Myocyte (in vitro differentiated cells): ENCODE measurements at regions not wholly inside any gene's neighbourhood (a gene's known extent, or its start where the extent isn't known, plus 50 kb on each side); places are given as distances from the start of the nearest gene placed in this dataset.

Experiments used
- DNase-seq: peaks from one replicate; pipeline ENCODE4 v3.0.0-alpha.2; 2012; ENCODE audit warnings: low read depth

DNA sequence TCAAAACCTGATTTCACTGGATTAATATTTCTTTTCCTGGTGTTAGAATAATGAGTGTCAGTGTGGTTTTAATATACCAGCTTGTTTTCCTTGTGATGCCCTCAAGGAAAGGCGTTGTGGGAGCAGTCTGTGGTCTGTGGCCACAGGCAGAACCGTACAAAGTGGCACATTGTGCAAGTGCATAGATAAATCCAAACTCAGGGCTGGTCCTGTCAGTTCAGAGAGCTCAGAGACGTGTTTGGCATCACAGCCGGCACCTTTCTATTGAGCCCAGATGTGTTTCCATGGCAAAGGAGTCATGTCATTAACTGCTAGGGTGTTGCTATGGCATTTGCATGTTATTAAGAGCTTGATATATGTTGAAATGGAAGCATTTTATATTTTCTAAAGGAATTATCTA is 289.9 kb upstream of the RASGRP1 start:
- DNase-seq = peak; percentile 79

DNA sequence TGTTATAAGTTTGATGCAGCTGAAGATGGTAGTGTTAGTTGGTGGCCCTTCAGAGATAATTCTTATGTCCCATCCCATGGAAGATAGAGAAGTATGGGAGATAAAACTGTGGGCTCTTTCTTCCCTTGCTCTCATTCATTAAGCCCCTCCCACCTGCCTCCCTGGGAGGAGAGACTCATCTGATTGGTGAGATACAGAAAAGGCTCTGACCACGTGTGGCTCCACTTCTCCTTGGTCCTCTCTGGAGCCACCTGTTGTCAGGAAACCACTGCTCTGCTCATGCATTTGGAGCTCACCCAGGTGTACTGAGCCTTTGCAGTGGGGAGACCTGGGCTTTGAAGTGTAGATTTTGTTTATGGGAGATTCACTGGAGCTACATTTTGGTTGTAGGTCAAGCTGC is 293.2 kb upstream of the RASGRP1 start:
- no peak for DNase-seq

DNA sequence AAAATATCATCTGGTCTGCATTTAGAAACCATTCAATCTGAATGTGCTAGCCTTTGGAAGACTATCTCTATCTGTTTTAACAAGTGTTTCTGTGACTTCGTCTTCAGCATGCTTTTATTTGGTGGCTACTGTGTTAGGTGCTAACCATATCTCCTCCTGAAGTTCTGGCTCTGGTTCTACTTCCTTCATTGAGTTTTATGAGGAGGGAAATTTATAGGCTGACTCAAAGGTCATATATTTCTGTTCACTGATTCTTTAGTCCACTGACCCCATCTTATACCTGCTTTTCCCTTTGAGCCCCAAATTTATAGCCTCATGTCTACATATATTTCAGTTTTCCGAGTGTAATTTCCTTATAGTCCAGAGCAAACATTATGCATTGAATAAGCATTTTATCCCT is 295.0 kb upstream of the RASGRP1 start:
- no peak for DNase-seq

DNA sequence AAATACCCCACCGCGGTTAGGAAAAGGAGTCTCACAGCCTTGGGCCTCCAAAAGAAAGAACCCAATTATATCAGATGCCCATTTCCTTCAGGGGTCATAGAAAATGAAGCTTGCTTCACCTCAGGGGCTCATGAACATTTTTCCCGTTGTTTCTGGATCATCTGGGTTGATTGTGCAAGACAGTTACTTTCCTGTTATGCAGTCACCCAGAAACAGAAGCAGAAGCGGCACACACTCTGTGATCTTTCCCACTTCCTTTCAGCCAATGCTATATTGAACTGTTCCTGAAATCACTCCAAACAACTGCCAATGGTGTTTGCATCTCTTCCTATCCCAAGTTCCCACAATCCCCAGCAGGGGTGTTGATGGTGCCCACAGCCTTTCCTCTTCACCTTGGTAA is 295.6 kb upstream of the RASGRP1 start:
- no peak for DNase-seq

DNA sequence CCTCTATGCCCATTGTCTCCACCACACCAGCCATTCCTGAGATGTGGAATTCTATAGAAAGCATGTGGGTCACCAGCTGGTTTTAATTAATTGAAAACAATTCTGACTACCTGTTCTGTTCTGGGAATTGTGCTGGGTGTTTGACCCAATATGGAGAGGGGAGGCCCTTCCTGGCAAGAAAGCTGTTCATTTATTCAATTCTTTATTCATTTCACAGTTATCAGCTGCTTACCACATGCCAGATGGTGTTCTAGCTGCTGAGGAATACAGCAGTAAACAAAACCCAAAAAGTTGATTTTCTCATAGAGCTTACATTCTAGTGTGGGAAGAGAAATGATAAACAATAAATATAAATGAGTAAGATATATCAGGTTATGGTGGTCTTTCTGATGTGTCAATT is 296.1 kb upstream of the RASGRP1 start:
- peak; percentile 37 for DNase-seq

DNA sequence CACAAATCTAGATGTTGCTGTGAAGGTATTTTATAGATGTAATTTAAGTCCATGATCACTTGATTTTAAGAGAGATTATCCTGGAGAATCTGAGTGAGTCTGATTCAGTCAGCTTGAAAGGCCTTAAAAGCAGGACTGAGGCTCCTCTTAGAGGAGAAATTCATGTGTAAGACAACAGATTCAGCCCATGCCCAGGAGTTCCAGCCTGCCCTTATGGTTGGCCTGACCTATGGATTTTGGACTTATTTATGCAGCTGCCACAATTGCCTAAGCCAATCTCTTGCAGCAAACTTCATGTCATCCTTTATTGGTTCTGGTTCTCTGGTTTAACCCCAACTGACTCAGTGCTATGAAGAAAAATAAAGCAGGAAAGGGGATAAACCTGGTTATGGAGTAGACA is 296.5 kb upstream of the RASGRP1 start:
- no peak for DNase-seq

DNA sequence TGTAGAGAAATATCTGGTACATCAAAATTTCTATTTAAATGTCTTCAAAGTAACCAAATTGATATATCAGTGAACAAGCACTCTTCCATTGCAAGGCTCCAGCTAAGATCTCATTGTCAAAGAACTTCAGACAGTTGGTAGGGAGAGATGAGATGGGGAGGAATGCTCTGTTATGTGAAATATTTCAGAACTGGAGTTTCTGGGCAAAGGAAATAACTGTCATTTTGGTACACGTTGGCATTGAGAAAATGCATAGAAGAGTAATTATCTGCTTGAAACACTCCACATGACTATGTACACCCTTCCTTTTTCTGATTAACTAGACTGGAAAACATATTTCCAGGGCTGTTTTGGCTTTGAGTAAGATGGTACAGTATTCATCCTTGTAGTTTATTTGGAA is 297.5 kb upstream of the RASGRP1 start:
- no peak for DNase-seq

DNA sequence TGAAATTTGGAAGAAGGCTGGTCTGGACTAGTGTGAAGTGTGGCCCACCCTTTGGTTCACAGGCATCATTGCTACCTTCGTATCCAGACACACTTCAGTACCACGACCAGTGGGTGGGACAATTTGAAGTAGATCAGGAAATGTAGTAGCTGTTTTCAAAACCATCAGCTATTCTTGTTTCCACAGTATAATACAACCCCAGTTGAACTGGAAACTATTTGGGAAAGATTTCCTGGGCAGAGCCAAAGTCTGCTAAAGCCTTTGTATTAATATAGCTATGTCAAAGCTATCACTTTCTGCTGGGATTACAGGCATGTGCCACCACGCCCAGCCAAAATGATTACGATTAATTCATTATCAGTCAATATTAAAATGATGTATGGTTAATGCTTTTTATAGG is 298.8 kb upstream of the RASGRP1 start:
- DNase-seq = no peak

DNA sequence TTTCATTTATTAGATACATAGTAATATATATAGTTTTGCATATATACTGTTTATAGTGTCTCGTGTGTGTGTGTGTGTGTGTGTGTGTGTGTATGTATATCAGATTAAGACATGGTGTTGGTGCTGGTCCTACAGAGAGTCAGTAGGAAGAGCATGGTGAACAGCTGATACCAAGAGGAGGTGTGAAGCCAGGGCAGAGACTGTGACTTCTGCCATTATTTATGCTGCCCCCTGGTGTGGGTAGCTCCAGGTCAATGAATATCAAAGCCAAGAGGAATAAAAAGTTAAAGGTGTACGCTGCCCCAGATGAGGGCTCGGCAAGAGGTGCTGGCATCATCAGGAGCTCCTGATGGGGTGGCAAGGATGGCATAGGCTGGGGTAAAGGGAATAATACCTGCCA is 299.5 kb upstream of the RASGRP1 start:
- no peak for DNase-seq

DNA sequence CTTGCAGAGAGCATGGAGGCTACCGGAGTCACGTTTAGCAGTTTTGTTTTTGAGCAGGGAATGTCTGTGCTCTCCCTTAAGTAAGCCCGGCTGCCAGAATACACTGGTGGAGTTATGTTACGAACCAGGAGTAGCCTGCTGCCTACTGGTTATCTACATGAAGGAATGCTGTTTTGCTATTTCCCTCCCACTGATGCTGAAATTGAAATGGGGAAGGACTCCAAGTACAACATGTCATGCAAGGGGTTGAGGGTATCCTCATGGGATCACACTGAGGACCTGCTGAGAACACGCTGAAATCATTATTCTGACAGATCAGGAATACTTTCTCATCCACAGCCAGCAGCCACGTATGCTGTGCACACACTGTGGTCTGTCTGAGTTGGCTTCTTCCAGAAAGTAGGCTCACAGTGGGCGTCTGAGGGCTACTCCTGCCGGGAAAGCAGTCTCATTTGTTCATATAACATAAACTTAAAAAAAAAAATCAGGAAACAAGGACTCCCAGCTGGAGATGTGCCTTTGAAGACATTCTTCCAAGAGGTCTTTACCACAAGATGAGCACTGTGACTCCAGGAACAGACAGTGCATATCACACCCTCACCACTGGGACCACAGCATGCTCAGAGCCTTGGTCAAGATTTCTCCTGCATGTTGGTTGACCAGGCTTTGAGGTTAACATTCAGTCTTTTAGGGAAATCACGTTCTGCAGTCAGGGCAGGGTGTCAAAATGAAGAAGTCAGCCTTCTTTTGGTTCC is 300.4 kb upstream of the RASGRP1 start:
- peak; percentile 79 for DNase-seq

DNA sequence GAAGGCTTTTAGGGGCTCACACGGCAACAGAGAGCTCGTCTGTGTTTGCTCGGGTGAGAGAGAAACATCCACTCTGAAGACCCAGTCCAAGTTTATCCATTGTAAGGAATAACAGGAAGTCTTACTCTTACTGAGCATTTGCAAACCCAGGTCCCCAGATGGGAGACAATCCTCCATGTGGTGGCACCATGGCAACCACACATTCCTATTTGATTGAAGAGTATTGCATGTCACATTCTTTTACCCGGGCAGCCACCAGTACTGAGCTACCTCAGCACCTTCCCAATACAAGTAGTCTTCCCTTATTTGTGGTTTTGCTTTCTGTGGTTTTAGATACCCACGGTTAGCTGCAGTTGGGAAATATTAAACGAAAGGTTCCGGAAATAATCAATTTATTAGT is 302.9 kb upstream of the RASGRP1 start:
- peak; percentile 50 for DNase-seq

DNA sequence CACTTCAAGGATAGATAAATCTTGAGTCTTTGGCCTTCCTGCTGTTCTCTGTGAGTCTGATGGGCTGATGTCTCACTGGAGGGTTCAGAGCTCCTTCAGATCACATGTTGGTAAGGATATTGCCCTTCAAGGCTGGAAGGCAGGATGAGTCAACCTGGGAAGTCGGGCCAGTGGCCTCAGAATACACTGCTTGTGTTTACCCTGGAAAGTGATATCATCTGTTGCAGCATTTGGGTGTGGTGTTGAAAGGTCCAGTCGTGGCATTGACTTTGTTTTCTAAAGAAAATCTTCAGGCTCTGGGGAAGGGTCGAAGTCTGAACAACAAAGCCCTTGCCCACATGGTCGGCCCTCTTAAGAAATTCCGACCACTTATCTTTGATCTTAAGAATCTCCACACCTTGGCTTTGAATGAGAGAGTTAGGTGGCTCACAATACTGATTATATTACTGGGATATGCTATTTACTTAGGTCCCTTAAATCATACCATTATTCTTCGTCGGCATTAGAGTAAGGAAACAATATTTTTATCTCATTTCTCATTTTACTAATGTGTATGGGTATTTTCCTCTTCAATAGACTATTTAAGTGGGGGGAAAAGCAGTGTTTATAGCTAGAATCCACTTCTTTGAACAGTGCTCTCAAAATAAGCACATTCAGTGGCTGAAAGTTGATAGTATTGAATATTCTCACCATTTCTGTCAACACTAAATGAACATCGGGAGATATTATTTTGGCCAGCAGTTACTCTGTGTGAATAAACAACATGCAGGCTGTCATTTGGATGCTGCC is 303.9 kb upstream of the RASGRP1 start:
- DNase-seq = peak; percentile 92

DNA sequence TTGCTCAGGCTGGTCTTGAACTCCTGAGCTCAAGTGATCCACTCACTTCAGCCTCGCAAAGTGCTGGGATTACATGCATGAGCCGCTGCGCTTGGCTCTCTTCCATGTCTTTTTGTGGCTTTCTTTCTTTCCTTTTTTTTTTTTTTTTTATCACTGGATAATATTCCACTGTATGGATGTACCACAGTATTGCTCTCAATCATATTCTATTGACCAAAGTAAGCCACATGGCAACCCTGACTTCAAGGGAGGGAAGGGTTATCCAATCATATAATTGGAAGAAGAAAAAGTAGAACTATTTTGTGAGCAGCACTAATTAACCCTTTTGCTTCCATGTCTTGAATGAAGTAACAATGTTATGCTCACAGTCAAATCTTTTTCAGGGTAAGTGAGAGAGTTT is 307.0 kb upstream of the RASGRP1 start:
- no peak for DNase-seq

DNA sequence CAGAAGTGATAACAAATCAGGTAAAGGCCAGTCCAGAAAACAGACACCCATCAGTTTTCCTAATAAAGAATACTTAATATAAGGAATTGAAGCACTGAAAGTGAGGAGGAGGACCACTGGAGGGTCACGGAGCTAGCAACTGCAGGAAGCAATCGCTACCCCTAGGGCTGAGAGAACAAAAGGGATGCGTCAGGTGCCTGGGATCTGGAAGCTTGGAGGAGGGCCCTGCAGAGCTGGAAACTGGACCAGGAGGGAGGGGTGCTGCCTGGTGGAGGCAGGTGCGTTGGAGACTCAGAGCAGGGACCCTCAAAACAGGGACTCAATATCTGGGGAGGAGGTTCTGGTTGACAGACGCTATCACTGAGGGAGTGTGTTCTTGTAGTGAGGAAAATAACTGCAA is 308.1 kb upstream of the RASGRP1 start:
- no peak for DNase-seq

DNA sequence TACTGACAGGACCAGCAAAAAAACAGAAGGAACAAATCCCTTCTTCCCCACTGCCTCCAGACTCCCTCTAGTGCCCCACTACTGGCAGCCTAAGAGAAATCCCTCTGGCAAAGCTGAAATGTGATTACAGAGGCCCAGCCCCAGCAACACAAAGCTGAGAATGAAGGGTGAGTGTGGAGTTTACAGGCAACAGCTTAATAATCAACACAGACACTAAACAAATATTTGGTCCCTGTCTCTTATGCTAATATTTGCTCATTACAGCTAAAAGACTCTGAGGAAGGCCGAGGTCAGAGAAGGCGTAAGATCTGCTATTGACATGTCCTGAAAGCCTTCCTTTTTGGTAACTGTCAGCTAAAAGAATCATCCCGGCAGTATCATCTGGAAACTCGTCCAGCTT is 308.5 kb upstream of the RASGRP1 start:
- DNase-seq = no peak

DNA sequence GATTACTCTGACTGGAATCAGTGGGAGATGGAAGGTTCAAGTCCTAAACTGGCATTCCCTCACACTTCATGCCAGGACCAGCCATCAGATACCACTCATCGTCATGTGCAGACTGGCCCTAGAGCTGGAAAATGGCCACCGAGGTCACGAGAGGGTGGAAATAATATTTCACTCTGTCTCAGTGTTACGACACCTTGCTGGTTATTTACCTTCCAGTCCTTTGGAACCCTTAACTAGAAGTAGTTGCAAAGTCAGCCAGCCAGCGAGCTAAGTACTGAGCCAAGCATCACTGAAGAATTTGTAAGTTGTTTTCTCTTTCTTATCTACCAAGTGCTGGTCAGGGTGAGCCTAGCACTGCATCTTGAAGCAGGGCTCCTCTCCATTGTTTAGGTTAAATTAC is 309.9 kb upstream of the RASGRP1 start:
- DNase-seq = no peak

DNA sequence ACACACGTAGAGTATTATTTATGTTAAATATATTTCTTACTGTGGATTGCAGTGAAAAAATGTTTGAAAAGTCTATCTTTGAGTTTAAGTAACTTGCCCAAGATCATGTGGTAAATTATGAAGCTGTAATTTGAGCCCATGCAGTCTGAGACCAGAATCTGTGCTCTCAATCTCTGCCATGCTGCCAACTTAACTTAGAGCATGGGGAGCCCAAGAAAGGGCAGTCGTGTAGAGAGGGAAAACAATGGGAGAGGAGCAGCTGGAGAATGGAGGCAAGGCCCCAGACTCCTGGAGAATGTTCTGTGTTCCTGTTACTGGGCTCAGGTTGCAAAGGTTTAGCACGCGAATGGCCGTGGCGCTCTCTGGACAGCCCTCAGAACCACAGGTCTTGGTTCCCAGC is 311.6 kb upstream of the RASGRP1 start:
- DNase-seq = peak; percentile 59

DNA sequence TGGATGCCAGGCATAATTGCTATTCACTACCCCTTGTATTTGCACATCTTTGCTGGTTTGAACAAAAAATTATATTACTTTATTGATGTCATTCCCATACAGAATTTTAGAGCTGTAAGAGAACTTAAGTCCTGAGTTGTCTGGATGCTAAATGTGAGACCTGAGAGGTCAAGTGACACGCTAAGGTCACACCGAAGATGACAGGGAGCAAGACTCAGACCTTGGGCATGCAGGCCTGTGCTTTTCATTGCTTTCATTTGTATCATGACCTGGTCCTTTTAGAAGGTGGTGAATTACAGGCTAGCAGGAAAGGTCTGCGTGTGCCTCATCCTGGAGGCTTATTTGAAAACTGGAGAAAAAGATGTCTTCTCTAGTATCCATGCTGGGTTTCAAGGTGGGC is 312.0 kb upstream of the RASGRP1 start:
- no peak for DNase-seq

DNA sequence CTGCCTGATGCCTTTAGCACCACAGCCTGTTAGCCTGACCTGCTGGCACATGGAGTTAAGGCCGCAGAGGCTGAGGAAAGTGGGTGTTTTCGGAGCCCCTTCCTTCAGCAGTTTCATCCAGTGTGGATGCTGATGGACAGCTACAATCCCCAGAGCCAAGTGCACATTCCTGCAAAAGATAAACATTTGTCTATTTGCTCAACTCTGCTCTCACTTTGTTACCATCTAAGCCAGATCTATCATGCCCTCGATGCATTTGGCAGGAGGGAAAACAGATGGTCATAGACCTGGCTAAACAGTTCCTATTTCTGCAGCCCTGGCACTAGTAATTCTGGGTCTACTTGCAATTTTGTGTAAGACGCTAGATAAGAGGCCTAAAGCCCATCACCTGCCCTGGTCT is 312.9 kb upstream of the RASGRP1 start:
- no peak for DNase-seq

DNA sequence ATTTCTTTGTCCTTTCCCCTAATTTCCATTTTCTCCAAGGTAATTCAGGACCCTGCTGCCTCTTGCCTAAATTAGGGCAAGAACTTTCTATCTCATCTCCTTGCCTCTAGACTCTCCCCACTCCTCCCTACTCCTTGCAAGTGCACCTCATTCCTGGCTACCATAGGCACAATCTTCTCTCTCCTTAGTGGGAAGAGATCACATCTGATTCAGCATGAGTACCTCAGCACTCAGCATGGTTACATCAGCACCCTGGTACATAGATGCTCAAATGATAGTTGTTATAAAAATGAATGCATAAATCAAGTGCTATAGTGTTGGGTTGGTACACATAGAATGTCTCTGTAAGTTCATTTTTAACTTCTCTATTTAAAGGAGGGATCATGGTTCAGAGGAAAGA is 313.4 kb upstream of the RASGRP1 start:
- no peak for DNase-seq

DNA sequence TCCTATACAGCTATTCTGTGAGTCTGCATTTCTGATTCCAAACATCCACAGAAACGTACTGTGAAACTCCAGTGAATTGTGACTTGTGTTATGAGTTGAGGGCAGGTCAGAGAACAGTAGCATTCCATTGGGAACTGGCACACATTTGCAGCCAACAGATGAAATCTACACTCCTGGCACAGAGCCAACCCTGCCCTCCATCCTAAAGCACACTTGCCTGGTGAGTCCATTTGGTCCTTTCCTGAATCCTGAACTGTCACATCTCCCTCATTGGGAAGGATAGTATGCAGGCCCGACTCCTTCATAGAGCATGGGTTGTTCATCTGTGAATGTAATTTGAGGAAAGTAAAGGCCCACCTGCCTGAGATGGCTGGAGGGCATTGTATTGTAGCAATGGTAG is 314.3 kb upstream of the RASGRP1 start:
- peak; percentile 58 for DNase-seq

DNA sequence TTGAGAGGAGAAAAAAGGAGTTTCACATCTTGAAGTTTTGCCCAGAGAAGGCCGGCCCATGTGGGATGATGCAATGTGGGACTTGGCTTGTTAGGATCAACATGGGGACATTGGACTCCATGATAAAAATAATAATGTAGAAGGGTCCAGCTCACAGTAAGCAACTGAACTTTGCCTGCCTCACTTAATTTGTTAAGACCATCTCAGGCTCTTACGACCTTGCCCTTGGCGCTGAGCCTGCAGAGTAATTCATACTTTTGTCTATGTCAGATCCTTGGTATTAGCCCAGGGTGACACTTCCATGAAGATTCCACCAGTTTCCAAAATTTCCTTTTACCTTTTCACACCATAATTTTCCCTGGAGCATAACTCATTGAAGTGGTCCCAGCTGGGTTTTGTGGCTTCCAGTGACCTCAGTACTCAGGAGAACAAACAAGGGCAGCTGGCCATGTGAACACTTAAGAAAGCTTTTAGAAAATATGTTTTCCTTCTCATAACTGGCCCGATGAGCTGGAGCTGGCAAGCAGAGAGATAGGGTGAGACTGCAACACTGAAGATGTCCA is 315.4 kb upstream of the RASGRP1 start:
- peak; percentile 76 for DNase-seq

DNA sequence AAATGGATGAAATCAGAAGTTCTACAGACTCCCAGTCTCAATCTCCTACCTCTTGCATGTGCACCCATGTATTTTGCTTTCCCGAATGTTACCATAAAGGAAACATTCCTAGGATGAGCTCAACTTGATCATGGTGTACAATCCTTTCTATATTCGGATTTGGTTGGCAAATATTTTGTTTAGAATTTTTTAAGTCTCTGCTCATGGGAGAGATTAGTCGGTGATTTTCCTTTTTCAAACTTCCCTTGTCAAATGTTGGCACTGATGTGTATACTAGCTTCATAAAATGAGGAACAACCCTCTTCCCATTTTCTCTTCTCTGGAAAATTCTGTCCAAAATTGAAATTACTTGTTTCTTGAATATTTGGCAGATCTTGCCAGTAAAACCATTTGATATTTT is 317.6 kb upstream of the RASGRP1 start:
- DNase-seq = no peak
